CD4-positive, alpha-beta T cell treated with Interferon alpha-2 for 1 hour (primary cell): ENCODE measurements at regions not wholly inside any gene's neighbourhood (a gene's known extent, or its start where the extent isn't known, plus 50 kb on each side); places are given as distances from the start of the nearest gene placed in this dataset.

Experiments used
- DNase-seq, 2 donors: peaks; one replicate each; pipeline ENCODE4 v3.0.0-alpha.2; 2020 to 2022

GRCh38 chr4:138740816-138741745, 274.5 kb upstream of the NOCT start:
- DNase-seq: no peak

DNA sequence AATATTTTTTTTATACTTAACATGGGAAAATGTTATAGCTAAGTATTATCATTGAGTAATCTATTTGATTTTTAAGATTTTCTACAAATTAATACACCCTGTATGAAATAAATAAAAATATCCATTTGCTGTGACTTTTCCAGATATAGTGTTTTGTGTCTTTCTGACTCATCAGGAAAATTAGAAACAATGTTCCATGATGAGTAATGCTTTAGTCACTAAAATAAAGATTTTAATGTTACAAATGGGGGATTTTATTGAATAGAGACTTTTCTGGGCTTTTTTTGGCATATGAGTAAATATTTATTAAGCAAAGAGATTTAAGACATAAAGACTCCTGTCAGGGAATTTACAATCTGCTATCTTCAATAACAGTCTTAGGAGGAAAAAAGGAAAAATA, 279.2 kb upstream of the NOCT start:
- no peak for DNase-seq

GRCh38 chr4:138734746-138735145, 280.8 kb upstream of the NOCT start:
- no peak for DNase-seq

DNA sequence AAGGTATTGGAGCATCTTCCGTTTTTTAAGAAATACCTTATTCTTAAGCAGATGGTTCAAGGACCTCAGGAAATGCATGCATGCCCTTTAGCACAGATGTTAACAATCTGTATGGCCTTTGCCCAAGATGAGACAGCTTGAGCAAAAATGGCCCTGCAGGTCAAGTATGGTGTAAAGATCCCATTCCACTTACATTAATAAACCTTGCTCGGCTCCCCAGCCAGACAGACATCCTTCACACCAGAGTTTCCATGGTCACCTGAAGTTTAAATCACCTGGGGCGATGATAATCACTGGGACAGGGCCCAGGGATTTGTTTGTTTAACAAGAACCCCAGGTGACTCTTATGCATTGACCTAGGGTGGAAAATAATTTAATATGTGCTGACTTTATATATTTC, 287.0 kb upstream of the NOCT start:
- no peak for DNase-seq

- DNase-seq: no peak
These were observed 287.9 kb upstream of the NOCT start for GRCh38 chr4:138727731-138728130.

DNA sequence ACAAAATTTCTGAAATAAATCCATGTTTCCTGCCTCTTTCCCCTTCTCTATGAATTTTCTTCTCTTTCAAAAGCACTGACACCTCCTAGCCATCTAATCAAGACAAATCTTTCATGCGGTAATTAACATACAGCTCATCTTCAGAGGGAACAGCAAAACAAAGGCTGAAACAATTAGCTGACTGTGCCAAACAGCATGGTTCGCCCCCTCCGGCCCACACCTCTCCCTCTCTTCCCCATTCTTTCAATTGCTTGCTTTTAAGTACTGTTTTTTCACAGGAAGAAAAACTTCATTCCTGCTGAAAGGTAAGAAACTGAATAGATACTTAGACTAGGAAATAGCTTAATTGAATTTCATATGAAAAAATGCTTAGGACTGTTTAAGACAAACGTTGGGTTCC, 291.1 kb upstream of the NOCT start:
- no peak for DNase-seq

DNA sequence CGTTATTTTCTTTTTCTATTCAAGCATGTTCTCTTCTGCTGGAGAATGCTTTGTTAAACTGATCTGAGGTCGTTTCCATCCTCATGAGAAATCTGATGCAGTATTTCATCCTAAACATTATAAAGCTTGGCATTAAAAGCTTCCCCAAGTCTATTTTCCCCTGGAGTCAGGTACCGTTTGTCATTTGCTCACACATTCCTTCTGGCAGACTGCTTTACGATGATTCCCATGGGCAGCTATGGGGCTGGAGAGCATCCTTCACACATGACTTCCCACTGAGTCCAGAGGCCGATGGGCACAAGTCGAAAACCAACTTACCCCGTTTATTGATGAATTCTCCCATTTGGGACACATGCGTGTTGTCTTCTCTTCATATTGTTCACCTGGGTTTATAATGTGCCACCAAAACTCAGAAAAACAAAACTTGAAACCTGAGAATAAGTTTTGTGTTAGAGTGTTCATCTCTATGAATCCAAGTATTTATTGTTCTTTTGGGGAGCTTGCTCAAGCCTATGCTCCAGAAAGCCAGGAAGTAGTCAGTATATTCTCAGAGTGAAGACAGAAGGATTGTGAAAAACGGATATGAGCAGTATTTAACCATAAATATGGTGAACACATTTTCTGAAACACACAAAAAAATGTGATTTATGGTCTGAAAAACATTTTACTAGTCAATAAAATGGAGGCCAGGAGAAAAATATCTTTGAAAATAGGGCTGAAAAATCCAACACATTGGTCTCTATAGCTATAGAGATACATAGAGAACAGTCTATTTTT, 298.8 kb upstream of the NOCT start:
- no peak for DNase-seq

DNA sequence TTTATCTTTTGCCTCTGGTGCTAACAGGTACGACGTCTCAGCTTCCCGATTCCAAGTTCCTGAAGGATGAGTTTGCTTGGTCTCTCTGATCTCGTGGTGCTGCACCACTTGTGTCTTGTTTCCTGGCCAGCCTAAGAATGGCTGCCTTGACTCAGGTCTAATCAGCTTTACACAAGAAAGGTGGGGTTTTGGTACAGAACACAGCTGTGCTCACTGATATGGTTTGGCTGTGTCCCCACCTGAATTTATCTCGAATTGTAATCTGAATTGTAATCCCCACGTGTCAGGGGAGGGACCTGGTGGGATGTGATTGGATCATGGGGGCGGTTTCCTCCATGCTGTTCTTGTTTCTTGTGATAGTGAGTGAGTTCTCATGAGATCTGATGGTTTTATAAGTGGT, 305.3 kb upstream of the NOCT start:
- no peak for DNase-seq

DNA sequence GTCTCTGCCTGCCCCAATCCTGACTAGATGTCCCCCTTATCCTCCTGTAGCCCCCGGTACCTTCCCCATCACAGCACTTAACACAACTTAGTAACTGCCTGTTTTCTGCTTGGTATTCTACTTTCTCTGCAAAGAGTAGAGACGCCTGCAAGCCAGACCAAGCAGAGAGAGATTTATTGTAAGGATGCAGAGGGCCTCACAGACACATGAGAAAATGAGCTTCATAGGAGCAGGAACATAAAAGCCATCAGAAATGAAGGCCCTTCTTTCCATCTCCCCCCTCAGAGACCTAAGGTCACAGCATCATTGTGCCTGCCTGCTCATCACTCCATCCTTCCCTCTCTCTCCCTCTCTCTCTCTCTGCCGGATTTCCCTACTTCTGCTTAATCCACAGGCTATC, 305.7 kb upstream of the NOCT start:
- DNase-seq: no peak

- DNase-seq: no peak
These were observed 307.6 kb upstream of the NOCT start for GRCh38 chr4:138707746-138708677.

DNA sequence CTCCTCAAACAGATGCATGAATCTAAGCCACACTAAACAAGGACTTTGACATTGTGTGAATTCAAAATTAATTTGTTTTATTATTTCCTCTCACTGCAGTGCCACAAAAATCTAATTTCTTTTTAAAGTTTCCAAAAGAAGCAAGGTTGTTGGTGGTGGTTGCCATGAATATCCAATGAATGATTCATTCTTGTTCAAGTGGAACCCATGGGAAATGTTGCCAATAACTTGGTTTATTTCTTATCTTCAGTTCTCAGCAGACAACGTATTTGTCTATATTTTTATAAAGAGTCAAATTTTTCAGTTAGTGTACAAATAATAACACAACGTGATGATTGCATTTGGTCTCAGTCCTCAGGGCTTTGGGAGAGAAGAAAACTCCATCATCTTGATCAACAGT, 309.4 kb upstream of the NOCT start:
- DNase-seq: no peak

- no peak for DNase-seq
These were observed 313.3 kb upstream of the NOCT start for GRCh38 chr4:138702190-138702824.

DNA sequence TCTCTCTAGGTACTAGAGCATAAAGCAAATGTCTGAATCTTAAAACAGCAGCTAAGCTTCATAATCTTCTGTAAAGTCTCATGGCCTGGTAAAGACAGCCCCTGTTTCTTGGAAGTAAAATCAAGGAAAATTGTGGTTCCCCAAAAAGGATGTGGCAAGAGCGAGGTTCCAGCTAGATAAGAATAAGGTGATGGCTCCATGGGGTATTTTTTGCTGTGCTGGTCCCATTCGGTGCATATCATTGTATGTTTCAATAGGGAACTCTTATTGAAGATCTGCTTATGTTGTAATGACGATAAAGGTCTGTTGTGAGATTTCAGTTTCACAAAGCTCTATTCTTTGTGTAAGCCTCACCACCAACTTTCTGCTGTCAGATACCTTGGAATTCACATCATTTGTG, 316.9 kb upstream of the NOCT start:
- DNase-seq: no peak

GRCh38 chr4:138697851-138698250, 317.7 kb upstream of the NOCT start:
- no peak for DNase-seq

GRCh38 chr4:138696771-138697170, 318.8 kb upstream of the NOCT start:
- DNase-seq: no peak

GRCh38 chr4:138696058-138696457, 319.5 kb upstream of the NOCT start:
- no peak for DNase-seq

DNA sequence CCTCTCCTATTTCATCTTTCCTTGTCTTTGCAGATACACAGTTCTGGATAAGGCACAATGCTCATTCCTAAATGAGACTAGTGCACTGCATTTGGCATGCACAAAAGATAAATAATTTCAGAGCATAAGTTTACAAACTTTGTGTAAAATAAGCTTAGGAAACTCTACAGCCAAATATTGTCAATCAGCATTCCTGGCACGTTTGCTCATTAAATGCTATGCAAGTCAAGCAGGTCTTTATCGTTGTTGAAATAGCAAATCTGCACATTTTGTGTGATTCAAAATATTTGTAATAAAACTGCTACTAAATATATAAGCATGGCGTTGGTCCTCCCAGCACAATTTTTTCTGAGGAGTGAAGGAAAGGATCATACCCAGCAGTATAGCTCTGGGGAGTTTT, 322.1 kb upstream of the NOCT start:
- no peak for DNase-seq

DNA sequence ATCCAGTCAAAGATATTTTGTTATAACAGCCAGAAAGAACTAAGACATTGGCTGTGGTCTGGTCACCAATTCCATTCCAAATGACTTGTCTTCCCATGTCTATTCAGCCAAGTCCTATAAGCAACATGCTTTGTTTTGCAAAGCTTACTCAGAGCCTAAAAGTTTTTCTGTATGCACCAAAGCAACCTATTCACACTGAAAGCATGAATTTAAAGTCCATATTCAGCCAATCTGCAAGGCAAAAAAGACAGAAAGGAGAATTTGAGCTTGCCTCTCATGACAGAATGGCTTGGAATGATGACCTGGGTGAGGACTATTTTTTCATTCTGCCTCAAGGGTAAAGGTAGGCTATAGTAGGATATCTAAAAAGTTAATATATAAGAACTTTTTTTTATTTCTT, 323.2 kb upstream of the NOCT start:
- no peak for DNase-seq

DNA sequence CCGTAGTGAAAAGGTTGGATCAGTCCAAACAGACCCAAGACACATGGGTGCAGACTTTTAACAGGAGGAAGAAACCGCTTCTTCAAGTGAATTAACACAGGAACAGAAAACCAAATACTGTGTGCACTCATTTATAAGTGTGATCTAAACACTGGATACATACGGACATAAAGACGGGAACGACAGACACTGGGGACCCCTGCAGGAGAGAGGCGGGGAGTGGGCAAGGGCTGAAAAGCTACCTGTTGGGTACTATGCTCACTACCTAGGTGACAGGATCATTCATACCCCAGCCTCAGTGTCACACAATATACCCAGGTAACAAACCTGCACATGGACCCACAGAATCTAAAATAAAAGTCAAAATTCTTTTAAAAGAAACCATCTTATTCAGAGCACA, 326.0 kb upstream of the NOCT start:
- no peak for DNase-seq

- DNase-seq: no peak
These were observed 326.4 kb upstream of the NOCT start for GRCh38 chr4:138689187-138689586.

GRCh38 chr4:138688408-138689085, 327.0 kb upstream of the NOCT start:
- no peak for DNase-seq
